LoVo (cell line): ENCODE measurements at regions not wholly inside any gene's neighbourhood (a gene's known extent, or its start where the extent isn't known, plus 50 kb on each side); places are given as distances from the start of the nearest gene placed in this dataset.
"Not testable (repeated sequence)": the region's sequence is repeated elsewhere in the genome, so short reads cannot be mapped to it uniquely, and the experiment has no call there.

Source experiments
- DNase-seq: peaks from one replicate; pipeline ENCODE4 v3.0.0-alpha.2; 2016; ENCODE audit warnings: low spot score

DNA sequence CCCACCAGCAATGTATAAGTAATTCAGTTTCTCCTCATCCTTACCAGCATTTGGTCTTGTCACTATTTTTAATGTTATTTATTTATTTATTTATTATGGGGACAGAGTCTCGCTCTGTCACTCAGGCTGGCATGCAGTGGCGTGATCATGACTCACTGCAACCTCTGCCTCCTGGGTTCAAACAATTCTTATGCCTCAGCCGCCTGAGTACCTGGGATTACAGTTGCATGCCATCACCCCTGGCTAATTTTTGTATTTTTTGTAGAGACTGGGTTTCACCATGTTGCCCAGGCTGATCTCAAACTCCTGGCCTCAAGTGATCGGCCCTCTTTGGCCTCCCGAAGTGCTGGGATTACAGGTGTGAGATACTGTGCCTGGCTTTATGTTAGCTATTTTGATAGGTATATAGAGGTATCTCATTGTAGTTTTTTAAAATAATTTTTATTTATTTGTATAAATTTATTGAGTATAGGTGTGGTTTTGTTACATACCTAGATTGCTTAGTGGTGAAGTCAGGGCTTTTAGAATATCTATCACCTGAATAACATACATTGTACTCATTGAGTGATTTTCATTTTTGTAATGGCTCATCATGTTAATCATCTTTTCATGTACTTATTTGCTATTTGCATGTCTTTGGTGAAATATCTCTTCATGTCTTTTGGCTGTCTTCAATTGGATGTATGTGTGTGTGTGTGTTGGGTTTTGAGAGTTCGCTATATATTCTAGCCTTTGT is 53.3 kb downstream of the TANC2 start:
- no peak for DNase-seq

DNA sequence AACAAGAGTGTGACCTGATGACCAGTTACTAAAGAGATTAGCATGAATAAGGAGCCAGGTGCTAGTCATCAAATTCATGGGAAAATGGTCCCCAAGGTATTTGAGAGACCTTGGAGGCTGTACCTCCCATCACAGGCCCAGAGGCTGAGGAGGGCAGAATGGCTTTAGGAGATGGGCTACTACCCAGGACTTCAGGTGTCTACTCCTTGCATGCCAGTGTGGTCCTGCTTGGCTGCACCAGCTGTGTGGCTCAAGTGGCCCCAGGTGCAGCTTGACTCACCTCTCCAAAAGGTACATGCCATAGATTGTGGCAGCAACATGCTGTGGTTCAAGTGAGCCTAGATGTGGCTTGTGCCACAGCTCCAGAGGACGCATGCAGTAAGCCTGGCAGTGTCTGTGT is 56.5 kb downstream of the TANC2 start:
- DNase-seq = no peak

DNA sequence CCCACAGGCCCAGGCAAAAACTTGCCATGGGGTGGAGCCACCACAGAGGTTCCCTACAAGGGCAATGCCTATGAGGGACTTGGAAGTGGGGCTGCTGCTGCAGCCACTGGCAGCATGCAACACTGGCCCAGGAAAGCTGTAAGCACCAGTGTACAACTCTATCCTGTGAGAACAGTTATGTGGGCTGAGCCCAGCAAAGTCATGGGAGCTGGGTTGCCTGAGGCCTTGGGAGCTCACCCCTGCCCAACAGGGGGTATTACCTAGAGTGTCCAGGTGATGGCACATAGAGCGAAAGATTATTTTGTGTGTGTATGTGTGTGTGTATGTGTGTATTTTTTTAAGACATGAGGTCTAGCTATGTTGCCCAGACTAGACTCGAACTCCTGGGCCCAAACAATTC is 57.0 kb downstream of the TANC2 start:
- DNase-seq = no peak

DNA sequence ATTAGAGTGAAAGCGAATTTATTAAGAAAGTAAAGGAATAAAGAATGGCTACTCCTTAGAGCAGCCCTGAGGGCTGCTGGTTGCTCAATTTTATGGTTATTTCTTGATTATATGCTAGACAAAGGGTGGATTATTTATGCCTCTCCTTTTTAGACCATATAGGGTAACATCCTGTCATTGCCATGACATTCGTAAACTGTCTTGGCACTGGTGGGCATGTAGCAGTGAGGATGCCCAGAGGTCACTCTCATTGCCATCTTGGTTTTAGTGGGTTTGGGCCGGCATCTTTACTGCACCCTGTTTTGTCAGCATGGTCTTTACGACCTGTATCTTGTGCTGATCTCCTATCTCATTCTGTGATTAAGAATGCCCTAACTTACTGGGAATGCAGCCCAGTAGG is 58.2 kb downstream of the TANC2 start:
- DNase-seq = no peak

DNA sequence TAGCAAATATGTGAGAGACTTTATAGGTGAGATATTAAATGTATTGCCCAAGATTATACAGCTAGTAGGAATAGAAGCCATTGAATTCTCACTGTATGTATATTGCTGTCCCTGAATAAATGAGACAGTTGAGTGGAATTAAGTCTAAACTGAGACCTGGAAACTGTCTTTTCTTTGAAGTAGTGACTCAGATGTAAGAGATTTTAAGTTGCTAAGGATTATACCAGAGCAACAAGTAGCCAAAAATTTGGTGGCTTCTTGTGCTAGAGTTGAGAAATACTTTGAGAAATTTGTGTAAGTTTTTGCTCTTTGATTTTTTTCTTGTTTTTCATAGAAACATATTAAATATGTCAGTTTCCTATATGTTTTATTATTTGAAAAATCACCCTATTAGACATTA is 58.7 kb downstream of the TANC2 start:
- no peak for DNase-seq

DNA sequence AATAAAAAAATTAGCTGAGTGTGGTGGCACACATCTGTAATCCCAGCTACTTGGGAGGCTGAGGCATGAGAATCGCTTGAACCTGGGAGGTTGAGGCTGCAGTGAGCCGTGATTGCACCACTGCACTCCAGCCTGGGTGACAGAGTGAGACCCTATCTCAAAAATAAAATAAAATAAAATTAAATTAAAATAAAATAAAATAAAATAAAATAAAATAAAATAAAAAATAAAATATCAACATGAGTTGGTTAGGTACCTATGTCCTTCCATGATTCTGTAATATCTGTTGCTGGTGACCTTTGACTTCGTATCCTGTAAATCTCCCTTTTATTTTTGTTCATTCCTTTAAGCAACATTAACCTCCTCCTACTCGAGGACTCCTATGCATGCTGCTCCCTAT is 59.6 kb downstream of the TANC2 start:
- not testable (repeated sequence) for DNase-seq

DNA sequence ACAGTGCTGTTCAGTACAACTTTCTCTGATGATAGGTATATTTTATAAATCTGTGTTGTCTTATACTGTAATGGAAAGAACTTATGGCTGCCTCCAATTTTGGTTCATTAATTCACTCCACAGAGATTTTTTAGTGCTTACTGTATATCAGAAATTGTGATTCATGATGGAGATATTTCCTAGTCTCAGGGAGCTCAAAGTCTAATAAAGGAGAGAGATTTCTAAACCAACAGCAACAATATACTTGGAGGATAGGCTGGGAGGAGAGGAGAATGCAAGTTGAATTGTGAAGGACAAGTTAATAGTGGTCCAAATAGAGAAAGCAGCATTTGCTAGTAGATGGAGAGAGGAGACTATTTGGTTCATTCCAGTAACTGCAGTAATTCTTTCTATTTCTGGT is 63.5 kb downstream of the TANC2 start:
- no peak for DNase-seq

DNA sequence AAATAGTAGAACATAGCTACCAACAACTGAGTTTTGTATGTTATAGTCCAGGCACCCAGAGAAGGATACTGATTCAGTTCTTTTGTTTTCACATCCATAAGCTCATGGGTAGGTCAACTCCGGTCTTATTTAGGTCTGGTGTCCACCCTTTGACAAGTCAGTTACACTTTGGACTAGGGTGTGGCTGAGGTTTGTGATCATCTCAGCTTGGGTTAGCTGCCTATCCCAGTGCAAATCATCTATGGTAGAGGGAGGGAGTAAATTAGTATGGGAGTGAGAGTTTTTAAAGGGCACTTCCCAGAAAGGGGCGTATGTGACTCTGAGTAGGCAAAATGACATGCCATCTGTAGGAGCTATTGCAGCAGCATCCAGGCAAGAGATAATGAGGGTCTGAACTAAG is 66.1 kb downstream of the TANC2 start:
- DNase-seq = peak; percentile 45

DNA sequence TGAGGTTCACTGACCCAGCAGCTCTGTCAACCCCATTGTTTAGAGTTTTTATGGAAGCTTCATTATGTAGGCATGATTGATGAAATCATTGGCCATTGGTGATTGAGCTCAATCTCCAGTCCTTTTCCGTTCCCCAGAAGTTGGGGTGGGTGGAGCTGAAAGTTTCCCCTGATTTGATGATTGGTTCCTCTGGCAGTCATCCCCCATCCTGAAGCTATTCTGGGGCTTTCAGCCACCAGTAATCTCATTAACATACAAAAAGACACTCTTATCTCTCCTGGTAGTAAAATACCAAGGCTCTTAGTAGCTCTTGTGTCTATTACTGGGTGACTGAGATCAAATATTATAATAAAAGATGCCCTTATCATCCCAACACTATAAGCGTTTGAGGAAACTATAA is 67.1 kb downstream of the TANC2 start:
- DNase-seq = no peak

DNA sequence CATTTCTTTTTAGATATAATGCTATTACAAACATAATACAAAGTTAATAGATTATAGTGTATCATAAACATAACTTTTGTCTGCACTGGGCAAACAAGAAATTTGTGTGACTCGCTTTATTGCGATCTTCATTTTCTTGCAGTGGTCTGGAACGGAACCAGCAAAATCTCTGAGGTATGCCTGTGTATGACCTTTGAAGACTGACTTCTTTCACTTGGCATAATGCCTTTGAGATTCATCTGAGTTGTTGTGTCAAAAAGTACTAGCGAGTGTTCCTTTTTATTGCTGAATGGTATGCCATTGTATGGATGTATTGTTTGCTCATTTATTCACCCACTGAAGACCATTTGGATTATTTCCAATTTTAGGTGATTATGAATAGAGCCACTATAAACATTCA is 69.2 kb downstream of the TANC2 start:
- DNase-seq = peak; percentile 61

DNA sequence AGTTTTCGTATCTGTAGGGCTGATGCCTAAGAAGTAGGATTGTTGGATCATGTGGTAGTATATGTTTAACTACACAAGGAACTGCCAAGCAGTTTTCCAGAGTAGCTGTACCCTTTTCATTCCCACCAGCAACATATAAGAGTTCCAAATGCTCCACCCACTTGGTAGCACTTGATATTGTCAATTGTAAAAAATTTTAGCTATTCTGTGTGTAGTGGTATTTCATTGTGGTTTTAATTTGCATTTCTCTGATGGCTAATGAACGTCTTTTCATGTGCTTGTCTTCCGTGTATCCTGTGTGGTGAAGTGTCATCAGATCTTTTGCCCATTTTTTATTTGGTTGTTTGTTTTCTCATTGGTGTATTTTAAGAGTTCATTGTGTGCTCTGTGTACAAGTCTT is 69.7 kb downstream of the TANC2 start:
- DNase-seq = no peak

DNA sequence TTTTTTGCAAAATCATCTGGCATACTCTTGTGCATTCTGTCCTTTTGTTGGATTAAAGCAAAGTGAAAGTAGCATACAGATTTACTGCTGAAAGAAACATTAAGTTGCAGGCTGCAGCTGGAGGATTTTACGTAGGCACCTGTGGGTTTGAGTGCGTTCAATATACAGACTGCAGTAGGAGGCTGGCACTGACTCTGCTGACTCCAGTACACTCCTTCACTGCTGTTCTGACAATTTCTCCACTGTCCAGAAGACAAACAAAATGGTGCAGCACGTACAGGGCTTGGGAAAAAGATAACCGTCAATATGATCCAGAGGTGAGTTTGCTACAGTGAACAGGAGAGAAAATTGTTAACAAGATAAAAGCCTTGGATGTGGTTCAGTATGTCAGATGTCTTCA is 73.3 kb downstream of the TANC2 start:
- no peak for DNase-seq

DNA sequence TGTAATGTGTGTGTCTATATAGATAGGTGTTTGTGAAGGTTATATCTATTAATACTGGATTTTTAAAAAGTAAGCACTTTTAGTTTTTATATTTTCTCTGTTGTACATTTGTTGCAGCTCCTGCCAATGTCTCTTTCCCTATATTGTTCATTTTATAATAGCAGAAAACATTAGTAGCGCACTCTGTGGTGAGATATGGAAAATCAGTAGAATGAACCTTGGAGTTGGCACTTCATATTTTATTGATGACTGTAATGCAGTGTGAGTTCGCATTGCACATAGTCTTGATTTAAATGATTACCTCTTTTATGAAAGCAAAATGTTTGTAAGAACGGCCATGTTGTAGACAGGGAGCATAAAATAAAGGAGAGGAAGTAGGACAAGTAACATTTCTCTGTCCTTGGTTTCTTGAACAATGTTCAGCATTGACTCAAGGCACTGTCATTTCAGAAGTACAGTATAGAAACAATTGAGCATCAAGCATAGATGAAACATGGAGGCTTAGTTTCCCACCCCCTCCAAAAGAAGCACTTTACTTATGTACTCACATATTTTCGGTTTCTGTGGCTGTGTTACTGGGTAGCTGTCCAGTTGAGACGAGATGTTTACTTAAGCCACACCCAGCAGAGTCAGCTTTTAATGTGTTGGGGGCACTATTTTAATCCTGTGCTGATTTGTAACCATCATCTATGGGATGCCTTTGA is 74.0 kb downstream of the TANC2 start:
- DNase-seq = peak; percentile 40

DNA sequence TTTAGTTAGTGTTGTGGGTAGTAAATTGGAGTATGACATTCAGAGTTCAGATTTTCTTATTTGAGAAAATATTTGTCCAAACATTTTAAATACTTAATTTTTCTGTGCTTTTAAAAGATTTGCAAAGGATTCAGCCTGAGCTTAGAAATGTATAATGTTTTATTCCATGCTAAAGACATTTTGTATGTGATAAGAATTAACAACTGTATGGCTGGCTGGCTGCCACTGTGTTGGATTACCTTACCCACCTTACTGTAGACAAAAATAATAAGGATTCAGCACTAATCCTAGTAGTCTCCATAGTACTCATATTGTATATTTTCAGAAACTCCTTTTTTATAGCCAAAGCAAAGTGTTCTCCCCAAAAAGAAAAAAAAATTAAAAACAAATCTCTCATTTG is 74.8 kb downstream of the TANC2 start:
- no peak for DNase-seq

DNA sequence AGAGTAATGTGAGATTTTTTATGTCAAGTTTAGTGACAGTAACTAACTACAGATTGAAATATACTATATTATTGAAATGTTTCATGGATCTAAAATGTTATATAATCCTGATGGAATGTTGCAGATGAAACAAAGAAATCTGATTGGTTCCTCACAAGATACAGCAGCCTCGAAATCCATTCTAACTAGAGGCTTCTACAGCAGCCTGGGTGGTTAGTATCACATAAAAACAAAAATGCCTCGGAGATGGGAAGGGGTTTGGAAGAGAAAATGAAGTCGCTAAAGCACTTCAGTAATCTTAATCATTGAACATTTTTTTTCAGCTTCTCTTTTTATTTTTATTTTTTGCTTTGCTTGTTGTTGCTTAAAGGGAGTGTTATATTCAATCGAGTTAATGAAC is 75.2 kb downstream of the TANC2 start:
- no peak for DNase-seq

DNA sequence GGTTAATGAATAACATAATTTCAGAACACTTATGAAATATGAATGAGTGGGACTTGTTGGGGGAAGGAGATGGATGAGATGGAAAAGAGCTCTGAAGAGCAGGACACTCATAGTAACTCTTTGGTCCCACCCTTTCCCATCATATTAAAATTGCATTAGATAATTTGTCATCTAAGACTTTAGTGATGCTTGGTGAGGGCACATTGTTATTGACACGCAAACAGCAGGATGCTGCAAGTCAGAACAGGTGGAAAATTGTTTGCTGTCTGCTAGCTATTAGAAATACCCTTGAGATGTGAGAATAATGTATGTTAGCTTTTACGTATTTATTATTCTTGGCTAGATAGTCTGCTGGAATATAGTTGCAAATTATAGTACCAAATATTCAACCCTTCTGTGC is 75.7 kb downstream of the TANC2 start:
- no peak for DNase-seq

DNA sequence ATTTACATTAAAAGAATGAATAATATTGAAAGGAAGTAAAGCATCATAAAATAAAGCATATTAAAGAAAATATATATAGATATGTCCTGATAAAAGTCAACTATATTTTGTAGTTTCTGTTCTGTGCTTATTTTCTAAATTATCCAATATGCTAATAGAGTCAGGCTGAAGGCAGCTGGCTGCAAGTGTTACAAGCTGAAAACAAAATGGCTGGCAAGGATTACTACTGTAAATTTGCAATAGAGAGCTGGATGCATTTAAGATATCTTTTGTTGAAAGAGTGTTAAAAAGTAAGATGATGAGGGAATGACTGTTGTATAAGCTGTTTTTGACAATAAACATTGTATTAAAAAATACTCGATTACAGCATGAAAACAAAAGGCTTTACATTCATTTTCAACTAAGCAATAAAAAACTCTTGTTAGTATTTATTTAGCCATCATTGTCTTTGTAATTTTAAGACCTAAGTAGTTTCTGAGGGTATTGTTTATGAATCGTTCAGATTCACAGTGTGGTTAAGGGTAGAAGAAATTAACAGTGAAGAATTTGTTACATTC is 76.3 kb downstream of the TANC2 start:
- no peak for DNase-seq

DNA sequence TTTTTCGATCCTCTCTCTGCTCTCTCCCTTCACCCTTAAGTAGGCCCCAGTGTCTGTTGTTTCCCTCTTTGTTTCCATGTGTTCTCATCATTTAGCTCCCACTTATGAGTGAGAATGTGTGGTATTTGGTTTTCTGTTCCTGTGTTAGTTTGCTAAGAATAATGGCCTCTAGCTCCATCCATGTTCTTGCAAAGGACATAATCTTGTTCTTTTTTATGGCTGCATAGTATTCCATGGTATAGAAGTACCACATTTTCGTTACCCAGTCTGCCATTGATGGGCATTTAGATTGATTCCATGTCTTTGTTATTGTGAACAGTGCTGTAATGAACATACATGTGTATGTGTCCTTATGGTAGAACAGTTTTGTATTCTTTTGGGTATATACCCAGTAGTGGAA is 91.5 kb downstream of the TANC2 start:
- not testable (repeated sequence) for DNase-seq

DNA sequence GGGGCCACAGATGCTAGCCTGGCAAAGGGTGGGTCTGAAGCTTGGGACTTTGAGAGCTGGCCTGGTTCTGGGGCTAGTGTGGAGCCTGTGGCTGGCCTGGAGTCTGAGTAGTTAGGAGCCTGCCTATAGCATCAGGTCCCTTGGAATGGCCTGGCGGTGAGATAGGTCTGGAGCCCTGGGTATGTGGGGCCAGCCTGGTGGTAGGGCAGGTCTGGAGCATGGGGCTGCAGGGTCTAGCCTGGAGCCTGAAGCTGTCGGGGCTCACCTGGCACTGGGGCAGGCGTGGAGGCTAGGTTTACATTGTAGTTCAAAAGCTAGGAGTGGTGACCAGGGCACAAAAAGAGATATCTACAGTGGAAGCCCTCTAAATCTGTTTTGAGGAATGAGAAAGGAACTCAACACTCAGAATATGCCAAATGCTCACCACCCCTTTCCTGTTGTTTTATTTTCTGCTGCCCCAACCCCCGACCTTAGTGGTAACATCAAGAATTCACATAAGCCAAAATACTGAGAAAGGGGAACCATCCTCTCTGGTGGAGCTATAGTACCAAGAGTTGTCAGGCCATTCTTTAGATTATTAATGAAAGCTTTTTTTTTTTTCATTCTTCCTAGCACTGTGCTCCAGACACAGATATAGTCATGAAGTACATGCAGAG is 100.3 kb downstream of the TANC2 start:
- no peak for DNase-seq

DNA sequence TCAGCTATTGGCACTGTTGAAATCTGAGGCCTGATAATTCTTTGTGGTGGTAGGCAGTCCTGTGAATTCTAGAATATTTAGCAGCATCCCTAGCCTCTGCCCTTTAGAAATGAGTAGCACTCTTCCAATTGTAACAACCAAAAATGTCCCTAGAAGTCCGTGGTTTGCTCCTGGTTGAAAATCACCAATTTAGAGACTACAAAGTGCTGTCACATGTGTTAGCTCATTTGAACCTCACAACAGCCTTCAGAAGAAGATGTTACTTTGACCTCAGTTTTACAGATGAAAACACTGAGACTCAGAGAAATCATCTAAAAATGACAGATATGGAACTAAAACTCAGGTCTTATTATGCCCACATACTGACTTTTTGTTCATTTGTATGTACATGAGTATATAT is 103.2 kb downstream of the TANC2 start:
- no peak for DNase-seq

DNA sequence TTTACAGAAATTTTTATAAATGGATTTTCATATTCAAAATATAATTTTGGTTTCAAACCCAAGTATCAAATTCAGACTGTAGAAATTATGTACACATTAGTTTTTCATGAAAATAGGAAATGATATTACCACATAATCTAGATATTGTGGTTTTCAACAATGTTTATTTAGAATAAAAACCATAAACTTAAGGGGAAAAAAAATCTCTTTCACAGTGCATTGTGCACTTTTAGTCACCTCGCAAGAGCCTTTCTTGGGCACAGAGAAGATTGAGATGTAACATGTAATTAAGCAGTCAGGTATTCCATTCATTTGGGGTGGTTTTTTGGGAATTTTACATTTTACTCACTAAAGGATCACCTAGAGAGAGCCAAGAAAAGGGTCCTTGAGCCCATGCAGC is 104.0 kb downstream of the TANC2 start:
- DNase-seq = no peak

DNA sequence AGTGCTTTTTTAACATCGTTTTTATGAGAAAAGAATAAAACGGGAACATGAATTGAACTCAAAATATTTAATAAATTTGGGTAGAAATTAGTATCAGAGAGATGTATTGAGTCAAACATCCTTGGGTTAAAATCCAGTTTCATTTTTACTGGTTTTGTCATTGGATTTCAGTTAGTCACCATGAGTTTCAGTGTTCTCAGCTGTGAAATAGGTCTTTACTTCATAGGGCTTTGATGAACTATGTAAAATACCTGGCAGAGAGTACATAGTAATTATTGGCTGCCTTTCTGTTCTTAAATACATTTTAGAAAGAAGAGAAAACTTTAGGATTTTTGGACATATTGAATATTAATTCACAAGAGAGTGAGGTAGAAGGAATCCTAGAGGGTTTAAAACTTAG is 105.8 kb downstream of the TANC2 start:
- no peak for DNase-seq

DNA sequence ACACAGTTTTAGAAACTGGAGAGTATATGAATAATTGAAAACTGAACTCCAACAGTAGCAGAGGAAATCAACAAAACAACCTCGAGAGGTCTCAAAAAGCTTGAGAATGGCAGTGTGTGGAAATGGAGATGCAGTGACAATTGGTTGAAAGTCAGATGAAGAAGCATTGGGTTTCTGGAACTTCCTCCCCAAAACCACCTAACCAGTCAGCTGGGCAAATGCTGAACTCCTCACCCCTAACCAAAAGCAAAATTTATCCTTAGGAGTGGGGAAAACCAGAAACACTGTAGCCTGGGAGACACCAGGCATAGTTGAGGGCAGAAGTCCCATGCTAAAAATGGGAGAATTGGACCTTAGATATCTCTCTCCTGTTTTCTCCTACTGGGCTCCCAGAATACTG is 109.9 kb downstream of the TANC2 start:
- DNase-seq = no peak
